Esophagus mucosa (tissue), 1 donor: ENCODE measurements at regions not wholly inside any gene's neighbourhood (a gene's known extent, or its start where the extent isn't known, plus 50 kb on each side); places are given as distances from the start of the nearest gene placed in this dataset.
"Not testable (repeated sequence)": the region's sequence is repeated elsewhere in the genome, so short reads cannot be mapped to it uniquely, and the experiment has no call there.

Source experiments
- ATAC-seq: fragments of 200-7000 bp; cut with Tn5 transposase; one replicate; pipeline ENCODE4 v1.9.1; 2020
- donor health status: DM: yes; HTN: yes; CAD: no.

DNA sequence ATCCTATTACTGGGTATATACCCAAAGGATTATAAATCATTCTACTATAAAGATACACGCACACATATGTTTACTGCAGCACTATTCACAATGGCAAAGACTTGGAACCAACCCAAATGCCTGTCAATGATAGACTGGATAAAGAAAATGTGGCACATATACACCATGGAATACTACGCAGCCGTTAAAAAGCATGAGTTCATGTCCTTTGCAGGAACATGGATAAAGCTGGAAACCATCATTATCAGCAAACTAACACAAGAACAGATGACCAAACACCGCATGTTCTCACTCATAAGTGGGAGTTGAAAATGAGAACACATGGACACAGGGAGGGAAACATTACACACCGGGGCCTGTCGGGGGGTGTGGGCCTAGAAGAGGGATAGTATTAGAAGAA is 307.4 kb upstream of the TBX18 start:
- not testable (repeated sequence) for ATAC-seq

- ATAC-seq, result no peak
Observed at GRCh38 chr6:85069577-85069976, 305.2 kb upstream of the TBX18 start.

DNA sequence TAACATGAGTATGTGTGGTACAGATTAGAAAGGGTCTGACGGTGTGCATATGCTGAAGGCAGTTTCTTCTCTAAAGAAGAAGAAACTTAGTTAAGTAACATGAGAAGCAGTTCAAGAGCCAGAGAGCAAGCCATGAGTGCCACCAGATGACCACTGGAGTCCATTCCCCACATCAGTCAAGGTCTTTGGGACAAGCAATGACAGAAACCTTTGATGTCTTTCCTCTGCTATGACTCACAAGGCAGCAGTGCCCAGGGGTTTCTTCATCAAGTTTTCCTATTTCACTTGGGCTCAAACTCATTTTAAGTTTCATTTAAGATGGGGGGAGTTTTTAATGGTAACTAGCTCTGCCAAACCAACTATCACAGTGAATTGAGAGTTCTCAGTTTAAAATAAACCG is 303.8 kb upstream of the TBX18 start:
- no peak for ATAC-seq

DNA sequence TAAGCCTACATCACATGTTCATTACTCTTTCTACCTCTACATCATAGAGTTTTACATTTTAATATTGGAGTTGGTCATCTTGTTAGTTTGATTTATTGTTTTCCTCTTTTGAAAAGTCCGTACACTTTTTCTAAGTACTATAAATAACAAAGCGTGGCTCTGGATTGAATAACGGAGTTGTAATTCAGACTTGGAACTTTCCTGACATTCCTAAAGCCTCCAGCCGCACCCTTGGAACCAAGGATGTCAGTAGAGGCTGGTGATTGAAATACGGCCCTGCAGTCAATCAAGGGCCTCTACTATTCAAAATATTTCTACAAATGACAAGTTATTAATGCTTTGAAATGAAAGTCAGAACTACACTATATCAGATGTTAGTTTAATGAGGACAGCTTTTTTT is 301.9 kb upstream of the TBX18 start:
- ATAC-seq, result no peak

DNA sequence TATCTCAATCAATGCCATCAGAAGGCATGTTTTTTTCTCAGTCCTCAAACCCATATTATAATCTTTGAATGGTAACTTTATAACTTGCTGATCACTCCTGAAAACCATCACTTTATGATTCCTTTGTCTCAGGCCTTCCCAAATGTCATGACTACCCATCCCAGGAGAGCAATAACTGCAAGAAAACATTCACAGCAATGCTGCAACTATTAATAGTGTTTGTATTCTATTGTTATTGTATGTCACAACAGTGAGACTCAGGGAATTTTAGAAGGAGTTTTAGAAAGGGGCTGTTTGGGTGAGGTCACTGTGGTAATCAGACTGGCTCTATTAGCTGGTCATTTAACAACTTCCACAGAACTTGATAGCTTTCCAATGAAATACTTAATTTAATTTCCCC is 301.4 kb upstream of the TBX18 start:
- no peak for ATAC-seq

- ATAC-seq, result no peak
Observed at GRCh38 chr6:85063611-85064010, 299.2 kb upstream of the TBX18 start.

- peak; percentile 91 for ATAC-seq
Observed at GRCh38 chr6:85062884-85063283, 298.5 kb upstream of the TBX18 start.

GRCh38 chr6:85058806-85059205 is 294.4 kb upstream of the TBX18 start:
- no peak for ATAC-seq

DNA sequence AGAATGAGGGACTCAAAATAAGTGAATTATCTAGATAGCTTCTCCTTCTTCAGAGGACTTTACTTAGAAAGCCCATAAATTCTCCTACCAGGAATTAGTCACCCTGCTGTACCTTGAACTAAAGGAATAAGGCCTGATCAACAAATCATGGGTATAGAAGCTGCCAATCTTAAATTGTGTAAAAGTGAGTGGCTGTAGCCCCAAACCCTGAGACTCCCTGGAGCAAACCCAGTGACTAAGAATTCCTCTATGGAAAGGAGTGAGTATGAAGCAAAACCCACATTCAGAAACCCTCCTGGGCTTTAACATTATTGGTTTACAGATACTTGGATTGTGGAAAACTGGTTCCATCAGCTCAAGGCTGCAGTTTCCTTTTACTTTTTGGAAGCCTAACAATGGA is 285.8 kb upstream of the TBX18 start:
- ATAC-seq, result no peak

DNA sequence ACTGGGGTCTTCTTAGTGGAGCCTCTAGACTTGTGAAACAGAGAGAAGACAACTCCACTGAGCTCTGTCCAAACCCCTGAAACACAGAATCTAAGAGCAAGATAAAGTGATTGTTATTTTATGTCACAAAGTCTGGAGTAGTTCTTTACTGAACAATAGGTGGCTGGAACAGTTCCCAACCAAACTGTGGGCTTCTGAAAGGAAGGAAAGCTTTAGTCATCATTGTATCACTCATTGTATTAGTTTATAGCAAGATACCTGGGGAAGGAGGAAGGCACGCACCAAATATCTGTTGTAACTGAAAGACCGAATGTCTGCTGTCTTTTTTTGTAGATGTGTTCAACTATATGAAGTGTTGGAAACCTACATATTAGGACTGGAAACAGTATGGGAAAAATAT is 284.9 kb upstream of the TBX18 start:
- ATAC-seq, result no peak

DNA sequence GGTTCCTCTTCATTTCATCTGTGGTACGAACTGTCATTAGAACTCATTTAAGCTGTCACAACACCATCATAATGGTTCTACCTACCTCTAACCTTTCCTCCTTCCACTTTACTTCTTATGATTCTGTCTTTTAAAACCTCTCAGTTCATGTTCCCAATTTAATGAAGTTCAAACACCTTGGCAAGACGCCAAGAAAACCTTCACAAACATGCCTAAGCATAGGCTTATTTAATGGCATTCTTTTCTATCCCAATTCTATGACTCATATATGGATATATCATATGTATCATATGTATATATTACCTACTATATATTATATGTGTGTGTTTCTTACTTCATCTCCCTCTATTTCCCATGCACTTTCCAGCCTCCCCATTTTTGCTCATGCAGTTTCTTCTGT is 283.4 kb upstream of the TBX18 start:
- no peak for ATAC-seq

DNA sequence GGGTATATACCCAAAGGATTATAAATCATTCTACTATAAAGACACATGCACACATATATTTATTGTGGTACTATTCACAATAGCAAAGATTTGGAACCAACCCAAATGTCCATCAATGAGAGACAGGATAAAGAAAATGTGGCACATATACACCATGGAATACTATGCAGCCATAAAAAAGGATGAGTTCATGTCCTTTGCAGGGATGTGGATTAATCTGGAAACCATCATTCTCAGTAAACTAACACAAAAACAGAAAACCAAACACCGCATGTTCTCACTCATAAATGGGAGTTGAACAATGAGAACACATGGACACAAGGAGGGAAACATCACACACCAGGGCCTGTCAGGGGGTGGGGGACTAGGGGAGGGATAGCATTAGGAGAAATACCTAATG is 281.4 kb upstream of the TBX18 start:
- not testable (repeated sequence) for ATAC-seq

DNA sequence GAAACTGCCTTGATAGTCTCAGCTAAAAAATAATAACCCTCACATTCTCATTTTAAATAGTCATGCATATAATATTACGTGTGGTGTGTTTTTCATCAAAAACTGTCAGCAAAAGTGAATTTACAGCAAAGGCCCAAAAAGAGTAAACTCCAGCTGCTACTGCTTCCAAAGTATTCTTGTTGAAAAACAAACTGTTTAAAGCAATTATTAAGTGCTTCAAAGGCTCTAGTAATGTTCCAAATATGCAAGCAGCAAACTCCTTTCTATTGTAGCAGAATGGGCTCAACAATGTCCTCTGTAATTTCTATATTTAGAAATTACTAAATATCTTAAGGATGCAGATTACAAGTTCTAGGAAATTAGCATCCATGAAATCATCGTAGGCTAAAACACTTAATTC is 280.0 kb upstream of the TBX18 start:
- ATAC-seq, result no peak

DNA sequence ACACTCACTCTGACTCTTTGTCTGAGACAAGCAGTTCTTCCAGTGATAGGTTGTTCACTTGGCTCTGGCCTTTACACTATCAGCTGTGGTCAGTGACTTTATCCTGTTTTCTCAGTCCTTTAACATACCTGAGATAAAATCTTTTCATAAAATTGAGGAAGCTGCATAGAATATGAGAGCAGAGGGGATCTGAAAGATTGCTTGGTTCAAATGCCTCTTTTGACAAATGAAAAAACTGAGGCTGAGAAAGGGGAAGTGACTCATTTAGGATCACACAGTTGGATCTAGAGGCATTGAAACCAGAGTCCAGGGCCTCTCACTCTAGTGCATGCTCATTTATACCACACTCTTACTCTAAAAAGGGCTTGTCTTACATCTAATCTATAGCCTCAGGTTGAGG is 277.0 kb upstream of the TBX18 start:
- no peak for ATAC-seq

GRCh38 chr6:85037221-85037620 is 272.8 kb upstream of the TBX18 start:
- ATAC-seq, result no peak

DNA sequence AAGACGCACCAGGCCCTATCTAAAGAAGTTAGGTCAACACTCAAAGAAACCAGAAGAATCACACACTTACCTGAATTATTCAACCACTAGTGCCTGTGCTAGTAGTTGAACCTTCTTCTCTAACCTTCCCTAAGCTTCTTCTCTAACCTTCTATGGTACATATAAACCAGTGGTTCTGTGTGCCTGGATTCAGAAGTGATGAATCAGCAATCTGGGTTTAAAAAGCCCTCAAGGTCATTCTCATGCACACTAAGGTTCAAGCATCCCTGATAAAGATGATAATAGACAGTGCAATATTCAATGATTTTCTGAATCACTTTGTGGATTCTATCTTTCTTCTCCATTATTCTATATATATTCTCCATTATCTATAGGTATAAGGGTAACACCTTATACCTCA is 271.4 kb upstream of the TBX18 start:
- ATAC-seq, result no peak

- ATAC-seq, result no peak
Observed at GRCh38 chr6:85033547-85033946, 269.1 kb upstream of the TBX18 start.

- ATAC-seq, result no peak
Observed at GRCh38 chr6:85026021-85026420, 261.6 kb upstream of the TBX18 start.

- ATAC-seq, result no peak
Observed at GRCh38 chr6:85023721-85024120, 259.3 kb upstream of the TBX18 start.

- ATAC-seq, result no peak
Observed at GRCh38 chr6:85017352-85017751, 253.0 kb upstream of the TBX18 start.

DNA sequence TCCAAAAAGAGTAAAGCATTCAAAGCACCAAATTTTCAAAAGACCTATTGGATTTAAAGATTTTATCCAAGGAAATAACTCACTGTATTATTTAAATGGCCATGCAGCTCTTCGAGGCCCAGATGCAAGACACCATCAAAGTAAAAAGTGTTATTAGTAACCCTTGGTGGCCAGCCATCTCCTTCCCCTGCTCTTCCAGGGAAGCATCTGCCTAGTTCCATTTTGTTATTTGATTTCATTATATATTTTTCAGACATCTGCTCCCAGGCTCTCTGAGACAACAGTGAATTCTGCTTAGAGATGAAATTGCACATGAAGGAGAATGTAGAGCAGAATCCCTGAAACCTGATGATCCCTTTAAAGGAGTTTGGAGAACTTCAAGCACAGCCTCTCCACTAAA is 252.3 kb upstream of the TBX18 start:
- no peak for ATAC-seq

DNA sequence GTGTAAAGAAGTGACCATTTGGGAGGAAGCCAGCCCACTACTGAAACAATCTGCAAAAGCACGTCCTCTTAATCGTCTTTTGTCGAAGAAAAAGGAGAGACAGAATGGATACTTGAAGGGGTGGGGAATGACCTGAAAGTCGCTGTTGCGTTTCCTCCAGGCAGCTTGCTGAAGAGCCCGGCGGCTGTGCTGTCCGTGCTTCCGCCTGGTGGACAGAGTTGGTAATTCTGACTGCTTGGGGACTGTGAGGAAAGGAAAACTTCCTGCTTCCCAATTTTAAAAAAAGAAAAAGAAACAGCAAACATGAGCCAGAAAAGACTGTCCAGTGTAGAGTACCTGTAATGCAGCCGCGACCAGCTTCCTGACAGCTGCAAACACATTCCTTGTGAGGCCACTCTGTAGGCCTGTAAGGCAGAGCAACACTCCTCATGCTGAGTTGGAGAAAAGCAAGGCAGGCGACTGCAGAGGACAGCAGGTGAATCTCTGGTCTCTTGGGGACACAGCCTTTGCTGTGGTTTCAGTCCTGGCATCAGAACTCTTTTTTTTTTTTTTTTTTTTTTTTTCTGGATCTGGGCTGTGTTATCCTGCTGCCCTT is 251.1 kb upstream of the TBX18 start:
- ATAC-seq, result peak; percentile 33

- ATAC-seq, result no peak
Observed at GRCh38 chr6:85010865-85011264, 246.5 kb upstream of the TBX18 start.

GRCh38 chr6:85008296-85009009 is 244.1 kb upstream of the TBX18 start:
- no peak for ATAC-seq

DNA sequence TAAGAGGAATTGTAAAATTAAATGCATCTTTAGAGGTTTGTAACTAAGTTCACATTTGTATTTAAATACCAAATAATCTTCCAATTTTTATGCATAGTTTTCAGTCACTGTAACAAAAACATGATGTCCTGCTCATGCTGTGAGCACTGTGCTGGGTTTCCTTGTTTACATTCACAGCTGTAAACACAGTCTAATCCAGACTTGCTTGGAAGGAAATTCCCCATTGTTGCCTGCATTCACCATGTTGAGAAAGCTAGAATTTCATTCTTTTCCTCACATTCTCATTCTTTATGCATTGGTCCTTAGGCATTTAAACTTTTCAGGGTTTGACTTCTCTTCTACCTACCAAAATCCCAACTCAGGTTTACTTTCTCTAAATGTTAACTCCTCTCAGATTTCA is 242.0 kb upstream of the TBX18 start:
- ATAC-seq, result no peak
